DND-41 (cell line): ENCODE measurements at regions not wholly inside any gene's neighbourhood (a gene's known extent, or its start where the extent isn't known, plus 50 kb on each side); places are given as distances from the start of the nearest gene placed in this dataset.

Source experiments
- ATAC-seq: fragments of 200-7000 bp; cut with Tn5 transposase; 3 replicates; pipeline ENCODE4 v1.9.1; 2021; ENCODE audit warnings: low read depth; ENCODE audit not compliant: insufficient read depth
- DNase-seq: peaks from one replicate; pipeline ENCODE4 v3.0.0-alpha.2; 2020
- H2AFZ ChIP-seq: 2 replicates; pipeline ENCODE4 v1.6.0; 2012; ENCODE audit warnings: low read depth, low read length
- H3K27ac ChIP-seq: 2 replicates; pipeline ENCODE4 v1.5.1; 2012; ENCODE audit warnings: low read length, inconsistent platforms
- H3K27me3 ChIP-seq: fragments of 200-600 bp; sonication (generic); 2 replicates; pipeline ENCODE4 v1.6.0; 2012; ENCODE audit warnings: low read length, mild to moderate bottlenecking, inconsistent platforms; ENCODE audit not compliant: insufficient read depth, poor library complexity
- H3K36me3 ChIP-seq: 2 replicates; pipeline ENCODE4 v1.5.1; 2012; ENCODE audit warnings: low read length, inconsistent platforms; ENCODE audit not compliant: insufficient read depth
- H3K4me1 ChIP-seq: 2 replicates; pipeline ENCODE4 v1.5.1; 2012; ENCODE audit warnings: mild to moderate bottlenecking, low read length; ENCODE audit not compliant: insufficient read depth
- H3K4me2 ChIP-seq: 2 replicates; pipeline ENCODE4 v1.6.0; 2012; ENCODE audit warnings: mild to moderate bottlenecking, moderate library complexity, low read length, inconsistent platforms; ENCODE audit not compliant: insufficient read depth
- H3K4me3 ChIP-seq, 2 experiments: fragments of 200-600 bp in 1 of 2; shearing (Covaris generic) in 1 of 2; 2 replicates each; pipeline ENCODE4 v1.5.1; 2012 to 2016; ENCODE audit warnings: inconsistent platforms in 2 of 2, low read length in 2 of 2, mild to moderate bottlenecking in 2 of 2, low read depth in 1 of 2, moderate library complexity in 1 of 2
- H3K79me2 ChIP-seq: 2 replicates; pipeline ENCODE4 v1.6.0; 2012; ENCODE audit warnings: low read length, inconsistent platforms; ENCODE audit not compliant: insufficient read depth
- H3K9ac ChIP-seq: 2 replicates; pipeline ENCODE4 v1.6.0; 2012; ENCODE audit warnings: low read depth, mild to moderate bottlenecking, inconsistent platforms, low read length, moderate library complexity
- H3K9me3 ChIP-seq: 2 replicates; pipeline ENCODE4 v1.5.1; 2012; ENCODE audit warnings: low read length, moderate library complexity, mild to moderate bottlenecking, inconsistent platforms; ENCODE audit not compliant: insufficient read depth, severe bottlenecking
- H4K20me1 ChIP-seq: 2 replicates; pipeline ENCODE4 v1.6.0; 2012; ENCODE audit warnings: low read length; ENCODE audit not compliant: insufficient read depth
- EZH2 ChIP-seq: IDR thresholded peaks from 3 replicates; pipeline ENCODE4 v1.6.1; 2012; ENCODE audit warnings: borderline replicate concordance, low read depth, mild to moderate bottlenecking, moderate library complexity, low read length, inconsistent platforms; ENCODE audit not compliant: severe bottlenecking
- TF ChIP-seq, protein P1 (sequence below): IDR thresholded peaks from 2 replicates; pipeline ENCODE4 v1.5.1; 2012; ENCODE audit warnings: borderline replicate concordance, low read length, moderate library complexity, mild to moderate bottlenecking; ENCODE audit not compliant: poor library complexity, severe bottlenecking; ENCODE audit errors: extremely low read depth

DNA sequence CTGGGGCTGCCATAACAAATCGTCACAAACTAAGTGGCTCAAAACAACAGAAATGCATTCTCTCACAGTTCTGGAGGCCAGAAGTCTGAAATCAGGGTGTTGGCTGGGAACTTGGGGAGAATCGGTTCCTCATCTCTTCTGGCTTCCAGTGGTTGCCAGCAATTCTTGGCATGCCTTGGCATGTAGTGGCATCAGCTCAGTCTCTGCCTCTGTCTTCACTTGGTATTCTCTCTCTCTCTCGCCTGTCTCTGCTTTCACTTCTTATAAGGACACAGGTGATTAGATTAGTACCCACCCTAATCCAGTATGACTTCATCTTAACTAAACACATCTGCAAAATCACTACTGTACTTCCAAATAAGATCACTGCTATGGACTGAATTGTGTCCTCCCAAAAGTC, 695.4 kb upstream of the ID2 start:
- Histone ChIP-seq H3K4me2 (no peak overlapping the region), H3K9me3 (no peaks in the 10 kb centered on the region), H3K4me1 (no peaks in the 10 kb centered on the region), H3K79me2 (no peaks in the 10 kb centered on the region), H3K36me3 (no peaks in the 10 kb centered on the region), H2AFZ (no peak overlapping the region), H3K4me3 (no peak overlapping the region), H3K9ac (no peak overlapping the region), H4K20me1 (no peaks in the 10 kb centered on the region), H3K27me3 (no peaks in the 10 kb centered on the region), H3K27ac (no peak overlapping the region)
- ATAC-seq = no peak
- TF ChIP-seq, protein P1, sequence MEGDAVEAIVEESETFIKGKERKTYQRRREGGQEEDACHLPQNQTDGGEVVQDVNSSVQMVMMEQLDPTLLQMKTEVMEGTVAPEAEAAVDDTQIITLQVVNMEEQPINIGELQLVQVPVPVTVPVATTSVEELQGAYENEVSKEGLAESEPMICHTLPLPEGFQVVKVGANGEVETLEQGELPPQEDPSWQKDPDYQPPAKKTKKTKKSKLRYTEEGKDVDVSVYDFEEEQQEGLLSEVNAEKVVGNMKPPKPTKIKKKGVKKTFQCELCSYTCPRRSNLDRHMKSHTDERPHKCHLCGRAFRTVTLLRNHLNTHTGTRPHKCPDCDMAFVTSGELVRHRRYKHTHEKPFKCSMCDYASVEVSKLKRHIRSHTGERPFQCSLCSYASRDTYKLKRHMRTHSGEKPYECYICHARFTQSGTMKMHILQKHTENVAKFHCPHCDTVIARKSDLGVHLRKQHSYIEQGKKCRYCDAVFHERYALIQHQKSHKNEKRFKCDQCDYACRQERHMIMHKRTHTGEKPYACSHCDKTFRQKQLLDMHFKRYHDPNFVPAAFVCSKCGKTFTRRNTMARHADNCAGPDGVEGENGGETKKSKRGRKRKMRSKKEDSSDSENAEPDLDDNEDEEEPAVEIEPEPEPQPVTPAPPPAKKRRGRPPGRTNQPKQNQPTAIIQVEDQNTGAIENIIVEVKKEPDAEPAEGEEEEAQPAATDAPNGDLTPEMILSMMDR = no peak
- no peak for TF ChIP-seq EZH2
- DNase-seq = no peak

DNA sequence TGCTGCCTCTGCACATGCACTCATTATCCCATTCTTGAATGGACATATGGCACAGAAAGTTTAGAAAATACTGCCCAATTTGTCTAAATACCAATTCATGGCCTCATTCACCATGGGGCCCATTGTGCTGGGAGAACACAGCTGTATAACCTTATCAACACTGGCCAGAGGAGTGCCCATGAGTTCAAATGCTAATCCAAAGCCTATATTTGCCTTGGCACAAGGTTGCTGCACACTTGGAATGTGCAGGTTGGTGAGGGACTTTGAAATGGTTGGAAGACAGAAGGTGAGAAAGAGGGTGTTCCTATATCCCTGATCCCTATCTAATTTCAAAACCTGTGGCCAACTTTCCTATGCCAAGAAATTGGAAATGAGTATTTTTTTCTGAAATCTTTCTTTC, 693.9 kb upstream of the ID2 start:
- H4K20me1 ChIP-seq = no peaks in the 10 kb centered on the region
- no peaks in the 10 kb centered on the region for H3K9me3 ChIP-seq
- H3K9ac ChIP-seq = no peak overlapping the region
- no peaks in the 10 kb centered on the region for H3K79me2 ChIP-seq
- no peak overlapping the region for H3K4me2 ChIP-seq
- H3K4me1 ChIP-seq = no peaks in the 10 kb centered on the region
- no peaks in the 10 kb centered on the region for H3K27me3 ChIP-seq
- H2AFZ ChIP-seq = no peak overlapping the region
- H3K4me3 ChIP-seq = no peak overlapping the region
- H3K36me3 ChIP-seq = no peaks in the 10 kb centered on the region
- ATAC-seq (no peak), DNase-seq (no peak)
- no peak overlapping the region for H3K27ac ChIP-seq
- TF ChIP-seq EZH2 = no peak
- TF ChIP-seq, protein P1 = no peak

DNA sequence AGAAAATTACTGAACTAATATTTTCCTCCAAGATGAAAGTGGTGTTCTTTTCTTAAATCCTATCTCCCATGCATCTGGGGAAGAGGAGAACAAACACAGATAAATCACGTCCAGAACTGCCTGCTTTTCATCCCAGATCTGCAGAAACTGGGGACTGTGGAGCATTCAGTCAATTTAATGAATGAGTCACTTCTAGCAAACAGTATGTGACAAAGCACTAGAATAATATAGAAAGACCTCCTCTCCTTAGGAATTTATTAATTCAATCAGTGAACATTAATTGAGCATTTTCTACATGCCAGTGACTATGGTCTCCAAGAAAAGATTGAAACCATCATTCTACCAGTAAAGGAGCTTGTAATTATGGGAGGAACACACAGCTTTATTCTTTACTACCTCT, 693.4 kb upstream of the ID2 start:
- Histone ChIP-seq H3K36me3 (no peaks in the 10 kb centered on the region), H3K27me3 (no peaks in the 10 kb centered on the region), H3K79me2 (no peaks in the 10 kb centered on the region), H3K4me3 (no peak overlapping the region), H3K9ac (no peak overlapping the region), H2AFZ (no peak overlapping the region), H3K4me2 (no peak overlapping the region), H3K27ac (no peak overlapping the region), H3K4me1 (no peaks in the 10 kb centered on the region), H3K9me3 (no peaks in the 10 kb centered on the region), H4K20me1 (no peaks in the 10 kb centered on the region)
- DNase-seq = no peak
- ATAC-seq = no peak
- TF ChIP-seq, protein P1 = no peak
- TF ChIP-seq EZH2 = no peak

DNA sequence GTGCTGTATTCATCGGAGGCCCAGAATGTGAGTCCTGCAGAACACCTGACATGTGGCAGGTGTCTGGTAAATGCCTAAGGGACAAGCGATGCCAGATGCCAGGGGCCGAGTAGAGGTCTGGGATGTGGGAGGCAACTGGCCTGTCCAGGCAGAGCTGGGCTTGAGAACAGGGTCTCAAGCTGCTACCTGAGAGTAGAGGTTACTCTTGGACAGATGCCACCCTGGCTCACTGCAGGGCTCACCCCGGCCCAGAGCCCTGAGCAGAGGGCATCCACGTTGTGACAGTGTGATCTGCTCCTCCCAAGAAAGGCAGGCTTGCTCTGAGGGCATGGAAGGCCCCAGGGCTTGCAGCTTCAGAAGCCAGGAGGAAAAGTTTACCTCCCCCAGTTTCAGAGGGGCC, 692.0 kb upstream of the ID2 start:
- H3K79me2 ChIP-seq = no peaks in the 10 kb centered on the region
- H3K9ac ChIP-seq = no peak overlapping the region
- no peak overlapping the region for H3K4me2 ChIP-seq
- H3K36me3 ChIP-seq = no peaks in the 10 kb centered on the region
- no peaks in the 10 kb centered on the region for H3K9me3 ChIP-seq
- H3K27me3 ChIP-seq = no peaks in the 10 kb centered on the region
- H3K4me1 ChIP-seq = no peaks in the 10 kb centered on the region
- no peaks in the 10 kb centered on the region for H4K20me1 ChIP-seq
- no peak overlapping the region for H3K4me3 ChIP-seq
- H3K27ac ChIP-seq = no peak overlapping the region
- no peak for DNase-seq
- H2AFZ ChIP-seq = no peak overlapping the region
- TF ChIP-seq, protein P1 = no peak
- no peak for TF ChIP-seq EZH2
- ATAC-seq = no peak
